ENCODE measurements at regions not wholly inside any gene's neighbourhood (a gene's known extent, or its start where the extent isn't known, plus 50 kb on each side); places are given as distances from the start of the nearest gene placed in this dataset.

- H3K79me2 ChIP-seq (ENCODE audit: insufficient read depth, low read length): no peaks in the 10 kb centered on the region
- intact Hi-C loops (cut with micrococcal nuclease): no loop called here
- no peak overlapping the region for H2AFZ ChIP-seq (ENCODE audit: insufficient read depth, low read depth, low read length, poor library complexity, severe bottlenecking)
Observed at GRCh38 chr2:62423235-62423634, 82.8 kb downstream of the TMEM17 start.

DNA sequence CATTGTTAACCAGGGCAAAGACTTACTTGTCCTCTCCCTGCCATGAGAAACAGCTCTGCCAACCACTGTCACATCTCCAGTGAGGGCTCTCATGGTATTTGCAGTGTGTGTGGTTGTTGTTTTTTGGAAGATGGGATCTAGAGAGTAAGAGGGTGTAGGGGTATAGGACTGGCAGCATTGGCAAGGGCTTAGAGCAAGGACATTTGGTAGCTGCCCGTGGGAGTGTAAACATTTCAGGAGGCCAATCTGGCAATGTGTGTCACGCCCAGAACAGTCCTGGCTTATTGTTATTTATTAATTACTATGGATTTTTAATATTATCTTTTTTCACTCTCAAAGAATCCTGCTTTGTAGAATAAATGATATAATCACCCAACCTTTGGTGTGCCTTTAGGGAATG, 90.5 kb downstream of the TMEM17 start:
- Histone ChIP-seq H3K79me2 (ENCODE audit: insufficient read depth, low read length) (no peaks in the 10 kb centered on the region), H3K27me3 (ENCODE audit: control insufficient read depth in 2 of 2, insufficient read depth in 2 of 2, low read length in 2 of 2) (no peaks in the 10 kb centered on the region), H3K36me3 (replicated peaks in 1 of 2; ENCODE audit: control insufficient read depth in 1 of 2, insufficient read depth in 2 of 2, low read length in 2 of 2) (no peaks in the 10 kb centered on the region), H2AFZ (ENCODE audit: insufficient read depth, low read depth, low read length, poor library complexity, severe bottlenecking) (peak overlapping the region; percentile 54), H3K4me3 (replicated peaks in 1 of 3; ENCODE audit: low read depth in 2 of 3, low read length in 3 of 3) (no peak overlapping the region), H3K4me1 (ENCODE audit: control insufficient read depth in 1 of 2, insufficient read depth in 2 of 2, low read length in 2 of 2) (peaks cover 11 to 23% of the 10 kb centered on the region in 2 donors), H3K27ac (ENCODE audit: low read depth in 1 of 2, low read length in 2 of 2) (peak overlapping the region in 1 of 2 donors; percentile 17), H3K9ac (ENCODE audit: insufficient read depth, low read length, poor library complexity, severe bottlenecking) (peak overlapping the region; percentile 27), H3K4me2 (replicated peaks; ENCODE audit: extremely low read depth, low read length, poor library complexity, severe bottlenecking) (no peak overlapping the region), H4K20me1 (ENCODE audit: insufficient read depth, low read length) (no peaks in the 10 kb centered on the region), H3K9me3 (replicated peaks in 1 of 2; ENCODE audit: control insufficient read depth in 1 of 2, insufficient read depth in 1 of 2, low read length in 2 of 2) (peaks cover 0 to 3% of the 10 kb centered on the region in 2 donors)
- H3K4me3 Mint-ChIP-seq: no peak overlapping the region
- H3K36me3 Mint-ChIP-seq: no peaks in the 10 kb centered on the region
- intact Hi-C loops (cut with micrococcal nuclease): no loop called here
- no peak overlapping the region for H3K27ac Mint-ChIP-seq
- DNase-seq: no peak
- WGBS (ENCODE audit: insufficient coverage): no CpG with 5 or more reads among the region's 2 CpGs
- peaks cover 0 to 13% (median 6%) of the 10 kb centered on the region in 7 donors for H3K9me3 Mint-ChIP-seq
- no peaks in the 10 kb centered on the region for H3K27me3 Mint-ChIP-seq (ENCODE audit: low read depth in 3 of 3)
- TF ChIP-seq CTCF (IDR thresholded peaks at IDR 0.05): no peak
- peaks cover 18% of the 10 kb centered on the region for H3K4me1 Mint-ChIP-seq

More at GRCh38 chr2:62423235-62423634, 82.8 kb downstream of the TMEM17 start:
- Histone ChIP-seq H3K9ac (ENCODE audit: insufficient read depth, low read length, poor library complexity, severe bottlenecking) (no peak overlapping the region), H4K20me1 (ENCODE audit: insufficient read depth, low read length) (no peaks in the 10 kb centered on the region), H3K27me3 (ENCODE audit: control insufficient read depth in 2 of 2, insufficient read depth in 2 of 2, low read length in 2 of 2) (no peaks in the 10 kb centered on the region), H3K4me1 (ENCODE audit: control insufficient read depth in 1 of 2, insufficient read depth in 2 of 2, low read length in 2 of 2) (no peaks in the 10 kb centered on the region), H3K27ac (ENCODE audit: low read depth in 1 of 2, low read length in 2 of 2) (no peak overlapping the region), H3K9me3 (replicated peaks in 1 of 2; ENCODE audit: control insufficient read depth in 1 of 2, insufficient read depth in 1 of 2, low read length in 2 of 2) (peaks cover 0 to 3% of the 10 kb centered on the region in 2 donors), H3K36me3 (replicated peaks in 1 of 2; ENCODE audit: control insufficient read depth in 1 of 2, insufficient read depth in 2 of 2, low read length in 2 of 2) (no peaks in the 10 kb centered on the region), H3K4me3 (replicated peaks in 1 of 3; ENCODE audit: low read depth in 2 of 3, low read length in 3 of 3) (no peak overlapping the region), H3K4me2 (replicated peaks; ENCODE audit: extremely low read depth, low read length, poor library complexity, severe bottlenecking) (no peak overlapping the region)
- Mint-ChIP-seq H3K9me3 (peaks cover 0 to 13% (median 6%) of the 10 kb centered on the region in 7 donors), H3K4me3 (no peak overlapping the region), H3K27ac (no peak overlapping the region), H3K27me3 (ENCODE audit: low read depth in 3 of 3) (peaks cover 0 to 2% (median 0%) of the 10 kb centered on the region in 3 donors), H3K4me1 (peaks cover 2% of the 10 kb centered on the region), H3K36me3 (no peaks in the 10 kb centered on the region)
- 100% methylated on average over 2 of the region's 6 CpGs for WGBS (ENCODE audit: insufficient coverage)
- no peak for TF ChIP-seq CTCF (IDR thresholded peaks at IDR 0.05)
- no peak for DNase-seq

Measured in CD14-positive monocyte (primary cell).